GM12891 (cell line): ENCODE measurements at regions not wholly inside any gene's neighbourhood (a gene's known extent, or its start where the extent isn't known, plus 50 kb on each side); places are given as distances from the start of the nearest gene placed in this dataset.

Experiments used
- PAX5 ChIP-seq: IDR thresholded peaks from 2 replicates; pipeline ENCODE4 v1.6.1; 2011; ENCODE audit warnings: low read length, moderate library complexity, mild to moderate bottlenecking; ENCODE audit not compliant: insufficient read depth, severe bottlenecking
- POLR2A ChIP-seq: IDR thresholded peaks from 2 replicates; pipeline ENCODE4 v1.6.1; 2011; ENCODE audit warnings: low read depth, low read length, control low read depth
- POLR2AphosphoS5 ChIP-seq: IDR thresholded peaks from 2 replicates; pipeline ENCODE4 v1.6.1; 2011; ENCODE audit warnings: low read depth, low read length, control low read depth
- POU2F2 ChIP-seq: IDR thresholded peaks from 2 replicates; pipeline ENCODE4 v1.6.1; 2011; ENCODE audit warnings: low read depth, mild to moderate bottlenecking, control low read depth, low read length, moderate library complexity
- SPI1 ChIP-seq: IDR thresholded peaks from 2 replicates; pipeline ENCODE4 v1.6.1; 2011; ENCODE audit warnings: low read depth, low read length, control low read depth
- TAF1 ChIP-seq: IDR thresholded peaks from 2 replicates; pipeline ENCODE4 v1.6.1; 2011; ENCODE audit warnings: low read depth, low read length, control low read depth

GRCh38 chr6:49333345-49334125 lies 129.5 kb downstream of the MMUT start:
- no peak for TF ChIP-seq POLR2A
- no peak for TF ChIP-seq TAF1
- TF ChIP-seq POLR2AphosphoS5, result no peak
- no peak for TF ChIP-seq PAX5
- no peak for TF ChIP-seq POU2F2
- TF ChIP-seq SPI1, result no peak
